Stomach (tissue), 8 donors: ENCODE measurements at regions not wholly inside any gene's neighbourhood (a gene's known extent, or its start where the extent isn't known, plus 50 kb on each side); places are given as distances from the start of the nearest gene placed in this dataset.
"Not testable (repeated sequence)": the region's sequence is repeated elsewhere in the genome, so short reads cannot be mapped to it uniquely, and the experiment has no call there.

ENCODE experiments used
- DNase-seq, 2 donors: peaks; one replicate each; pipeline versions ENCODE4 v3.0.0 to v3.0.0-alpha.2; 2013 to 2019
- H3K27ac ChIP-seq, 5 donors: fragments of 200-600 bp in 4 of 5; sonication (generic) in 4 of 5; one replicate each; pipeline ENCODE4 v1.5.1; 2013 to 2019; ENCODE audit warnings: mild to moderate bottlenecking in 1 of 5, moderate library complexity in 1 of 5
- H3K27me3 ChIP-seq, 3 donors: fragments of 200-600 bp; sonication (generic); one replicate each; pipeline ENCODE4 v1.5.1; 2017 to 2019; ENCODE audit warnings: mixed run types in 1 of 3
- H3K36me3 ChIP-seq, 4 donors: fragments of 200-600 bp; sonication (generic); 1 replicate in 3 of 4; 2 replicates in 1 of 4; pipeline ENCODE4 v1.5.1; 2016 to 2019
- H3K4me1 ChIP-seq, 4 donors: fragments of 200-600 bp; sonication (generic); one replicate each; pipeline ENCODE4 v1.5.1; 2016 to 2019
- H3K4me3 ChIP-seq, 4 donors: fragments of 200-600 bp; sonication (generic) in 3 of 4; one replicate each; pipeline ENCODE4 v1.5.1; 2016 to 2019; ENCODE audit warnings: mild to moderate bottlenecking in 1 of 4
- H3K9me3 ChIP-seq, 4 donors: fragments of 200-600 bp; sonication (generic); one replicate each; pipeline ENCODE4 v1.5.1; 2016 to 2019
- EP300 ChIP-seq: sonication (generic); formaldehyde crosslinking; IDR thresholded peaks from one replicate; pipeline ENCODE4 v1.6.1; 2017; ENCODE audit warnings: antibody characterized with exemption
- POLR2A ChIP-seq, 4 donors: fragments of 450-650 bp; IDR thresholded peaks; one replicate each; pipeline ENCODE4 v1.6.1; 2016; ENCODE audit warnings: antibody characterized with exemption in 4 of 4, control low read depth in 2 of 4, mild to moderate bottlenecking in 1 of 4, moderate library complexity in 1 of 4
- POLR2AphosphoS5 ChIP-seq, 3 donors: sonication (generic); formaldehyde crosslinking; IDR thresholded peaks; one replicate each; pipeline ENCODE4 v1.6.1; 2016; ENCODE audit warnings: antibody characterized with exemption in 3 of 3
- WGBS, 5 donors: extraction: QIAGEN DNeasy Blood & Tissue Kit in 3 of 5; methylation state at CpG; one replicate each; pipeline versions ENCODE4 v1.1.5 to v1.1.7; 2013 to 2018; 5-methylcytosine and 5-hydroxymethylcytosine counted together
- intact Hi-C: fragments of 100-400 bp; cut with DNase I; formaldehyde crosslinking; loops from one replicate; pipeline ENCODE4 v1.15.1; 2023; ENCODE audit warnings: low total_unique reads
- TF ChIP-seq, protein P1 (sequence below), 7 experiments: fragments of 450-650 bp in 4 of 7; fragments of 200-600 bp in 3 of 7; sonication (generic) in 3 of 7; IDR thresholded peaks; one replicate each; pipeline ENCODE4 v1.5.1; 2016 to 2019; ENCODE audit warnings: antibody characterized with exemption in 7 of 7, control low read depth in 2 of 7, mild to moderate bottlenecking in 1 of 7
- donor health status: healthy with polysubstance abuse.
- donor health status: Bipolar disorder and iron deficiency.
- donor health status: healthy.

DNA sequence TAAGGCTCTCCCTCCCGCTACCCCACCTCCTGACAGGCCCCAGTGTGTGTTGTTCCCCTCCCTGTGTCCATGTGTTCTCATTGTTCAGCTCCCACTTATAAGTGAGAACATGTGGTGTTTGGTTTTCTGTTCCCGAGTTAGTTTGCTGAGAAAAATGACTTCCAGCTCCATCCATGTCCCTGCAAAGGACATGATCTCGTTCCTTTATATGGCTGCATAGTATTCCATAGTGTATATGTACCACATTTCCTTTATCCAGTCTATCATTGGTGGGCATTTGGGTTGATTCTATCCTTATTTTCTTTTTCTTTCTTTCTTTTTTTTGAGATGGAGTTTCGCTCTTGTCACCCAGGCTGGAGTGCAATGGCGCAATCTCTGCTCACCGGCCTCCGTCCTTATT lies 57.8 kb upstream of the RASSF3 start:
- H3K36me3 ChIP-seq, H3K4me3 ChIP-seq, H3K9me3 ChIP-seq, DNase-seq, H3K4me1 ChIP-seq, H3K27ac ChIP-seq, H3K27me3 ChIP-seq: not testable (repeated sequence)
- WGBS, 5 donors: 89 to 94% (median 91%) methylated on average over 7 of the region's 7 CpGs
- intact Hi-C loops: loop anchor here (5.0 kb wide), 1 partner anchor 140 kb away; no protein-coding TSS in a partner anchor

DNA sequence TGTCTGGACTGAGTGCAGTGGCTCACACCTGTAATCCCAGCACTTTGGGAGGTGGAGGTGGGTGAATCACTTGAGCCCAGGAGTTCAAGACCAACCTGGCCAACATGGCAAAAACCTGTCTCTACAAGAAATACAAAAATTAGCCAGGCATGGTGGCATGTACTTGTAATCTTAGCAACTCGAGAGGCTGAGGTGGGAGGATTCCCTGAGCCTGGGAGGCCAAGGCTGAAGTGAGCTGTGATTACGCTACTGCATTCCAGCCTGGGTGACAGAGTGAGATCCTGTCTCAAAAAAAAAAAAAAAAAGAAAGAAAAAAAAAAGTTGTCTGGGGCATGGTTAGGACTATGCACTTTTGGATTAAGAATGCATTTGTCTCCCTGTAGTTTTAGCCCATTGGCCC lies 56.6 kb upstream of the RASSF3 start:
- H3K4me1 ChIP-seq, H3K27me3 ChIP-seq, H3K27ac ChIP-seq, H3K36me3 ChIP-seq, H3K4me3 ChIP-seq, DNase-seq, H3K9me3 ChIP-seq: not testable (repeated sequence)
- intact Hi-C loops: loop anchor here (5.0 kb wide), 1 partner anchor 139 kb away; no protein-coding TSS in a partner anchor
- 86 to 96% (median 94%) methylated on average over 2 of the region's 2 CpGs for WGBS, 5 donors

DNA sequence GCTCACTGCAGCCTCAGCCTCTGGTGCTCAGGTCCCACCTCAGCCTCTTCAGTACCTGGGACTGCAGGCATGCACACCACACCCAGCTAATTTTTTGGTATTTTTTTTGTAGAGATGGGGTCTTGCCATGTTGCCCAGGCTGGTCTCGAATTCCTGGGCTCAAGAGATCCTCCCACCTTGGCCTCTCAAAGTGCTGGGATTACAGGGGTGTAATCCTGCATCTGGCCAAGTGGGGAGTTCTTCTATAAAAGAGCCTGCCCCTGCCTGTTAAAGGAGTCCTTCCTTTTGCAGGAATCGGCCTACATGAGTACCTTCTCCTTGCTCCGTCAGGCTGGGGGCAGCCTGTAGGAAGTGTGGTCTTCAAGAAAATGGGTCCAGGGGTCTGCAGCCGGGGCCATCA lies 54.1 kb upstream of the RASSF3 start:
- no peak overlapping the region for H3K27ac ChIP-seq
- H3K27me3 ChIP-seq: no peaks in the 10 kb centered on the region
- no peaks in the 10 kb centered on the region for H3K9me3 ChIP-seq
- DNase-seq: no peak
- no peak for TF ChIP-seq POLR2A (IDR thresholded peaks at IDR 0.05)
- TF ChIP-seq POLR2AphosphoS5 (IDR thresholded peaks at IDR 0.05): no peak
- TF ChIP-seq EP300: no peak
- TF ChIP-seq, protein P1, sequence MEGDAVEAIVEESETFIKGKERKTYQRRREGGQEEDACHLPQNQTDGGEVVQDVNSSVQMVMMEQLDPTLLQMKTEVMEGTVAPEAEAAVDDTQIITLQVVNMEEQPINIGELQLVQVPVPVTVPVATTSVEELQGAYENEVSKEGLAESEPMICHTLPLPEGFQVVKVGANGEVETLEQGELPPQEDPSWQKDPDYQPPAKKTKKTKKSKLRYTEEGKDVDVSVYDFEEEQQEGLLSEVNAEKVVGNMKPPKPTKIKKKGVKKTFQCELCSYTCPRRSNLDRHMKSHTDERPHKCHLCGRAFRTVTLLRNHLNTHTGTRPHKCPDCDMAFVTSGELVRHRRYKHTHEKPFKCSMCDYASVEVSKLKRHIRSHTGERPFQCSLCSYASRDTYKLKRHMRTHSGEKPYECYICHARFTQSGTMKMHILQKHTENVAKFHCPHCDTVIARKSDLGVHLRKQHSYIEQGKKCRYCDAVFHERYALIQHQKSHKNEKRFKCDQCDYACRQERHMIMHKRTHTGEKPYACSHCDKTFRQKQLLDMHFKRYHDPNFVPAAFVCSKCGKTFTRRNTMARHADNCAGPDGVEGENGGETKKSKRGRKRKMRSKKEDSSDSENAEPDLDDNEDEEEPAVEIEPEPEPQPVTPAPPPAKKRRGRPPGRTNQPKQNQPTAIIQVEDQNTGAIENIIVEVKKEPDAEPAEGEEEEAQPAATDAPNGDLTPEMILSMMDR (IDR thresholded peaks at IDR 0.05): no peak
- 81 to 93% (median 84%) methylated on average over 2 to 4 of the region's 4 CpGs for WGBS, 5 donors
- intact Hi-C loops: no loop called here
- no peaks in the 10 kb centered on the region for H3K36me3 ChIP-seq
- H3K4me3 ChIP-seq: no peak overlapping the region
- peaks cover 0 to 7% (median 0%) of the 10 kb centered on the region in 4 donors for H3K4me1 ChIP-seq

DNA sequence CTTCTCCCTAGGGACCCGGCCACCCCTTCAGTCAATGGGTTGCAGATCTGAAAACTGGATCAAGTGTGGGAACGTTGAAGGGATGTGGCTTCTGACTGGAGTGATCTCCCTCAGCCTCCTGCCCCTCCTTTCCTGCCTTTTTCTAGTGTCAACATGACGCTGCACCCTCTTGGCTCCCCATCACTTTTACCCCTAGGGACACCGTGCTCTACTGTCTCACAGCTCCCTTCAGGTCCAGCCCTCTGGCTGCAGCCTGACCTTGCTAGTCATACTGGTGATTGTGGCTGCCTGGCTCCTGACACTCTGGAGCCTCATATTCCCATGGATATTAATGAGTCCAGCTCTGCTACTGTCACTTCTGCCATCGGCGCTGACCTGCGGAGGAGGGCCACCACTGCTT lies 51.5 kb upstream of the RASSF3 start:
- DNase-seq: no peak
- Histone ChIP-seq H3K27ac (no peak overlapping the region), H3K36me3 (no peaks in the 10 kb centered on the region), H3K4me3 (no peak overlapping the region), H3K4me1 (peaks cover 0 to 7% (median 0%) of the 10 kb centered on the region in 4 donors), H3K9me3 (no peaks in the 10 kb centered on the region), H3K27me3 (no peaks in the 10 kb centered on the region)
- TF ChIP-seq POLR2AphosphoS5 (IDR thresholded peaks at IDR 0.05) (no peak), EP300 (no peak), POLR2A (IDR thresholded peaks at IDR 0.05) (no peak)
- TF ChIP-seq, protein P1 (IDR thresholded peaks at IDR 0.05): no peak
- 78 to 88% (median 84%) methylated on average over 7 of the region's 7 CpGs for WGBS, 5 donors
- intact Hi-C loops: no loop called here

DNA sequence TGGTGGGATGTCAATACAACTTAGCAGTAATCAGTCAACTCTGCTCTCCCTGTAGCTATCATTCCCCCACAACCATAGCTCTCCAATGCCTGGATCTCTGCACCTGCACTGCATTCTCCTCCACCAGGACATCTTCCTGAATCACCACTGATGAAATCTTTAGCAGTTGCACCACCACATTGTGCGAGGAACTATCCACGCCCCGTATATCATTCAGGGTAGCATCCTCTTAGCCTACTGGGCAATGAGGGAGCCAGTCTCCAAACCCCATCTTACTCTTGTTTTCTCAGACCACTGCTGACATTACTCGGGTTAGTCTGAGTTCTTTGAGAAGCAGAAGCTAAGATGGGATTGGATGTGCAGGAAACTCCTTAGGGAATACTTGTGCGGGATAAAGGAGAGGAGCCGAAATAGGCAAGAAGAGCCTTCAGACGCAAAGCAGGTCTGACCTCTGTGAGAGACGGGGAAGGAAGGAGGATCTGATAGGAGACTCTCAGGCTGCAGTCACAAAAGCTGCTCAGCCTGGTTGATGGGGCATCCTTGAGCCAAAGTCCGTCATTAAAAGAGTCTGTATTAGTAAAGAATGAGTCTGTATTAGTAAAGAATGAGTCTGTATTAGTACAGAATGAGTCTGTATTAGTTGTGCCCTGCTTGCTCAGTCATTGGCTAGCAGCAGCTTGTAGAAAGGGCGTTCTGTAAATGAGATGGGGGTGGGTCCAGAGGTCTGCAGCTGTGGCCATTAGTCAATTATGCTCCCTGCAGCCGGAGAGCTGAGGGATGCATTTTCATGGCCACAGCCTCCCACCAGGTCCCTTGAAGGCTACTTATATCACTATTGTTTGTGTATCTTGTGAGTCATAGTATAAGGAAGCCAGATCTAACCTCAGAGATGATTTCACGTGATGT lies 49.6 kb upstream of the RASSF3 start:
- peaks cover 0 to 7% (median 0%) of the 10 kb centered on the region in 4 donors for H3K4me1 ChIP-seq
- H3K4me3 ChIP-seq: no peak overlapping the region
- peak in 1 of 2 donors; percentile 54 for DNase-seq
- WGBS, 5 donors: 58 to 65% (median 62%) methylated on average over 12 of the region's 12 CpGs
- H3K9me3 ChIP-seq: no peaks in the 10 kb centered on the region
- H3K36me3 ChIP-seq: no peaks in the 10 kb centered on the region
- TF ChIP-seq EP300: no peak
- TF ChIP-seq, protein P1 (IDR thresholded peaks at IDR 0.05): no peak
- TF ChIP-seq POLR2AphosphoS5 (IDR thresholded peaks at IDR 0.05): no peak
- TF ChIP-seq POLR2A (IDR thresholded peaks at IDR 0.05): no peak
- H3K27ac ChIP-seq: no peak overlapping the region
- H3K27me3 ChIP-seq: no peaks in the 10 kb centered on the region
- intact Hi-C loops: no loop called here
